IPS DF 4.7 (cell line): ENCODE measurements at regions not wholly inside any gene's neighbourhood (a gene's known extent, or its start where the extent isn't known, plus 50 kb on each side); places are given as distances from the start of the nearest gene placed in this dataset.
"Not testable (repeated sequence)": the region's sequence is repeated elsewhere in the genome, so short reads cannot be mapped to it uniquely, and the experiment has no call there.

ENCODE experiments used
- DNase-seq: peaks from one replicate; pipeline ENCODE4 v3.0.0-alpha.2; 2013; ENCODE audit warnings: low spot score; ENCODE audit errors: extremely low read depth

- no peak for DNase-seq
Measured at GRCh38 chrX:44675362-44676024, 132.8 kb upstream of the FUNDC1 start.

DNA sequence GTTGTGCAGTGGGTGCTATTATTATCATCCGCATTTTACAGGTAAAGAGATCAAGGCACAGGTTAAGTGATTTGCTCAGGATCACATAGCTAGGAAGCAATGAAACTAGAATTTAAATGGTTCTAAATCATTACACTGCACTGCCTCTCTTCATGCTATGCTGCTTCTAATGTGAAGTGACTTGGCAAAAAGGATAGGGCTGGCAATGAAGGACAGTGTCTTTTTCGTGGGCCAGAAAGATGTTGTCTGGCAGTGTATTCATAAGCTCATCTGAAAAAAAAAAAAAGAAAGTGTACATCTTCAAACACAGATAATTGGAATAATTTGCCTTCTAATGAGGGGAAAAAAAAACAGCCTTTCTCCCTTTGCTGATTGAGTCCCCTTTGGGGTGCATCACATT lies 132.2 kb upstream of the FUNDC1 start:
- no peak for DNase-seq

GRCh38 chrX:44669626-44670025 lies 127.0 kb upstream of the FUNDC1 start:
- no peak for DNase-seq

GRCh38 chrX:44667771-44668170 lies 125.1 kb upstream of the FUNDC1 start:
- DNase-seq: no peak

- DNase-seq: not testable (repeated sequence)
Measured at GRCh38 chrX:44657718-44658246, 115.1 kb upstream of the FUNDC1 start.

GRCh38 chrX:44651358-44651757 lies 108.7 kb upstream of the FUNDC1 start:
- DNase-seq: peak; percentile 1

- DNase-seq: no peak
Measured at GRCh38 chrX:44643723-44644122, 101.1 kb upstream of the FUNDC1 start.

DNA sequence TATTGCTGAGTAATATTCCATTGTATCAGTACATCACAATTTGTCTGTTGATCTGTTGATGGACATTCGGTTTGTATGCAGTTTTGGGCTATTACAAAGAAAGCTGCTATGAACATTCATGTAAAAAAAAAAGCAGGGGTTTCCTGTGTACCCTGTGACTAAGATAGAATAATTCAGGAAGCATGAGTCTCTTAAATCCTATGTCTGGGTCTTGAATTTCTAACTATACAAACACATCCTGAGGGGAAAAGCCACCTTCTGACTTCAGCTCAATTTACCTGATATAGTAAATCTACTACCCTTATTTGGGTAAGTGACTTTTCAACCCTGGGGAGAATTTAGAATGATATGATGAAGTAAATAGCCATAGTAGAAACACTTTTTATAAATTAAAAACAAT lies 94.6 kb upstream of the FUNDC1 start:
- no peak for DNase-seq

- no peak for DNase-seq
Measured at GRCh38 chrX:44621078-44621477, 78.4 kb upstream of the FUNDC1 start.

GRCh38 chrX:44619039-44619438 lies 76.4 kb upstream of the FUNDC1 start:
- no peak for DNase-seq

DNA sequence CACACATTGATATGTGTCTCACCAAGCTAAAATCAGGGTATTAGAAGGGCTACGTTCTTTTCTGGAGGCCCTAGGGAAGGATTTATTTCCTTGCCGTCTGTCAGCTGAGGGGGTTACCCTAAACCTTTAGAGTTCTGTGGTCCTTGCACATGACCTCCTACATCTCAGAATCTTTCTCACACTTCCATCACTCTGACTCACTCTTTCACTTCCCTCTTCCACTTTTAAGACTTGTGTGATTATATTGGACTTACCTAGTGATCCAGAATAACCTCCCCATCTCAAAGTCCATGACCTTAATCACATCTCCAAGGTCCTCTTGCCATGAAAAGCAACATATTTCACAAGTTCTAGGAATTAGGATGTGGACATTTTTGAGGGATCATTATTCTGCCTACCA lies 53.6 kb upstream of the FUNDC1 start:
- no peak for DNase-seq
